Activated naive CD8-positive, alpha-beta T cell treated with anti-CD3 and anti-CD28 coated beads for 36 hours (primary cell): ENCODE measurements at regions not wholly inside any gene's neighbourhood (a gene's known extent, or its start where the extent isn't known, plus 50 kb on each side); places are given as distances from the start of the nearest gene placed in this dataset.

Source experiments
- DNase-seq: peaks from one replicate; pipeline ENCODE4 v3.0.0; 2021
- H3K27ac Mint-ChIP-seq: one replicate; pipeline ENCODE4 v1.8.0; 2022; ENCODE audit warnings: mild to moderate bottlenecking, moderate library complexity, mixed read lengths
- H3K27me3 Mint-ChIP-seq: one replicate; pipeline ENCODE4 v1.8.0; 2022; ENCODE audit warnings: mild to moderate bottlenecking, mixed read lengths
- H3K36me3 Mint-ChIP-seq: one replicate; pipeline ENCODE4 v1.8.0; 2021; ENCODE audit warnings: mild to moderate bottlenecking, mixed read lengths
- H3K4me1 Mint-ChIP-seq: one replicate; pipeline ENCODE4 v1.8.0; 2021; ENCODE audit warnings: mixed read lengths
- H3K4me3 Mint-ChIP-seq: one replicate; pipeline ENCODE4 v1.8.0; 2022; ENCODE audit warnings: mild to moderate bottlenecking, moderate library complexity, mixed read lengths
- H3K9me3 Mint-ChIP-seq: one replicate; pipeline ENCODE4 v1.8.0; 2022; ENCODE audit warnings: mixed read lengths

GRCh38 chr9:129467004-129467588, 153.8 kb downstream of the C9orf50 start:
- Mint-ChIP-seq H3K27me3 (no peaks in the 10 kb centered on the region), H3K36me3 (no peaks in the 10 kb centered on the region), H3K27ac (no peak overlapping the region), H3K4me3 (no peak overlapping the region), H3K9me3 (no peaks in the 10 kb centered on the region), H3K4me1 (peaks cover 19% of the 10 kb centered on the region)
- no peak for DNase-seq

- no peak overlapping the region for H3K4me3 Mint-ChIP-seq
- no peak for DNase-seq
- H3K27ac Mint-ChIP-seq: no peak overlapping the region
- no peaks in the 10 kb centered on the region for H3K36me3 Mint-ChIP-seq
- no peaks in the 10 kb centered on the region for H3K27me3 Mint-ChIP-seq
- H3K9me3 Mint-ChIP-seq: no peaks in the 10 kb centered on the region
- peaks cover 8% of the 10 kb centered on the region for H3K4me1 Mint-ChIP-seq
Measured at GRCh38 chr9:129465834-129466535, 154.9 kb downstream of the C9orf50 start.

- Mint-ChIP-seq H3K27me3 (no peaks in the 10 kb centered on the region), H3K36me3 (no peaks in the 10 kb centered on the region), H3K27ac (no peak overlapping the region), H3K4me3 (no peak overlapping the region), H3K4me1 (peaks cover 6% of the 10 kb centered on the region), H3K9me3 (no peaks in the 10 kb centered on the region)
- DNase-seq: no peak
Measured at GRCh38 chr9:129464972-129465833, 155.7 kb downstream of the C9orf50 start.

GRCh38 chr9:129463994-129464393, 156.9 kb downstream of the C9orf50 start:
- Mint-ChIP-seq H3K27ac (no peak overlapping the region), H3K9me3 (no peaks in the 10 kb centered on the region), H3K4me1 (peaks cover 9% of the 10 kb centered on the region), H3K36me3 (no peaks in the 10 kb centered on the region), H3K4me3 (no peak overlapping the region), H3K27me3 (no peaks in the 10 kb centered on the region)
- DNase-seq: no peak

GRCh38 chr9:129463477-129463876, 157.4 kb downstream of the C9orf50 start:
- H3K27me3 Mint-ChIP-seq: no peaks in the 10 kb centered on the region
- H3K4me1 Mint-ChIP-seq: peaks cover 14% of the 10 kb centered on the region
- H3K9me3 Mint-ChIP-seq: no peaks in the 10 kb centered on the region
- no peak for DNase-seq
- H3K4me3 Mint-ChIP-seq: no peak overlapping the region
- H3K27ac Mint-ChIP-seq: no peak overlapping the region
- H3K36me3 Mint-ChIP-seq: no peaks in the 10 kb centered on the region

GRCh38 chr9:129462360-129462759, 158.5 kb downstream of the C9orf50 start:
- H3K4me3 Mint-ChIP-seq: no peak overlapping the region
- no peak overlapping the region for H3K27ac Mint-ChIP-seq
- no peaks in the 10 kb centered on the region for H3K9me3 Mint-ChIP-seq
- no peaks in the 10 kb centered on the region for H3K36me3 Mint-ChIP-seq
- H3K4me1 Mint-ChIP-seq: peaks cover 21% of the 10 kb centered on the region
- no peak for DNase-seq
- H3K27me3 Mint-ChIP-seq: no peaks in the 10 kb centered on the region

- peak; percentile 89 for DNase-seq
- H3K36me3 Mint-ChIP-seq: no peaks in the 10 kb centered on the region
- no peaks in the 10 kb centered on the region for H3K27me3 Mint-ChIP-seq
- H3K27ac Mint-ChIP-seq: peak overlapping the region; percentile 93
- H3K4me3 Mint-ChIP-seq: peak overlapping the region; percentile 82
- peaks cover 23% of the 10 kb centered on the region for H3K4me1 Mint-ChIP-seq
- no peaks in the 10 kb centered on the region for H3K9me3 Mint-ChIP-seq
Measured at GRCh38 chr9:129460323-129461261, 160.3 kb downstream of the C9orf50 start.

- peak; percentile 70 for DNase-seq
Measured at GRCh38 chr9:129459547-129460322, 161.2 kb downstream of the C9orf50 start.

GRCh38 chr9:129458663-129459546, 162.0 kb downstream of the C9orf50 start:
- DNase-seq: peak; percentile 39
- Mint-ChIP-seq H3K9me3 (no peaks in the 10 kb centered on the region), H3K4me3 (peak overlapping the region; percentile 18), H3K27ac (peak overlapping the region; percentile 68), H3K4me1 (peaks cover 23% of the 10 kb centered on the region), H3K36me3 (no peaks in the 10 kb centered on the region), H3K27me3 (no peaks in the 10 kb centered on the region)

More at GRCh38 chr9:129459547-129460322, 161.2 kb downstream of the C9orf50 start:
- Mint-ChIP-seq H3K4me3 (peak overlapping the region; percentile 18), H3K27ac (peak overlapping the region; percentile 68), H3K4me1 (peaks cover 23% of the 10 kb centered on the region), H3K27me3 (no peaks in the 10 kb centered on the region), H3K9me3 (no peaks in the 10 kb centered on the region), H3K36me3 (no peaks in the 10 kb centered on the region)

GRCh38 chr9:129458155-129458661, 162.7 kb downstream of the C9orf50 start:
- peaks cover 24% of the 10 kb centered on the region for H3K4me1 Mint-ChIP-seq

GRCh38 chr9:129457325-129457779, 163.5 kb downstream of the C9orf50 start:
- DNase-seq: no peak
- Mint-ChIP-seq H3K27me3 (no peaks in the 10 kb centered on the region), H3K27ac (no peak overlapping the region), H3K36me3 (no peaks in the 10 kb centered on the region), H3K4me1 (peaks cover 24% of the 10 kb centered on the region), H3K9me3 (no peaks in the 10 kb centered on the region), H3K4me3 (no peak overlapping the region)

More at GRCh38 chr9:129458155-129458661, 162.7 kb downstream of the C9orf50 start:
- Mint-ChIP-seq H3K27me3 (no peaks in the 10 kb centered on the region), H3K9me3 (no peaks in the 10 kb centered on the region), H3K36me3 (no peaks in the 10 kb centered on the region), H3K27ac (no peak overlapping the region), H3K4me3 (no peak overlapping the region)
- peak; percentile 52 for DNase-seq

- Mint-ChIP-seq H3K27me3 (no peaks in the 10 kb centered on the region), H3K4me1 (peaks cover 24% of the 10 kb centered on the region), H3K27ac (no peak overlapping the region), H3K36me3 (no peaks in the 10 kb centered on the region), H3K4me3 (no peak overlapping the region), H3K9me3 (no peaks in the 10 kb centered on the region)
- no peak for DNase-seq
Measured at GRCh38 chr9:129456549-129457324, 164.2 kb downstream of the C9orf50 start.
